Kidney (tissue), 13 donors: ENCODE measurements at regions not wholly inside any gene's neighbourhood (a gene's known extent, or its start where the extent isn't known, plus 50 kb on each side); places are given as distances from the start of the nearest gene placed in this dataset.

Source experiments
- DNase-seq, 5 donors: peaks; one replicate each; pipeline ENCODE4 v3.0.0-alpha.2; 2013 to 2020
- FAIRE-seq: peaks from 2 replicates; lab custom pipeline; 2012; peaks lifted over from hg19 to GRCh38; lab: Jason Lieb, UNC
- H3K27ac ChIP-seq, 2 donors: one replicate each; pipeline ENCODE4 v1.7.0; 2013; ENCODE audit warnings: low read depth in 2 of 2, low read length in 2 of 2, inconsistent platforms in 1 of 2
- H3K27me3 ChIP-seq: one replicate; pipeline ENCODE4 v1.7.1; 2013; ENCODE audit warnings: low read length, inconsistent platforms; ENCODE audit not compliant: control insufficient read depth, insufficient read depth
- H3K36me3 ChIP-seq, 3 donors: one replicate each; pipeline versions ENCODE4 v1.7.0 to v1.7.1; 2013; ENCODE audit warnings: low read length in 3 of 3, control low read depth in 1 of 3, inconsistent platforms in 1 of 3; ENCODE audit not compliant: insufficient read depth in 3 of 3, control insufficient read depth in 2 of 3
- H3K4me1 ChIP-seq, 3 donors: one replicate each; pipeline versions ENCODE4 v1.7.0 to v1.7.1; 2013; ENCODE audit warnings: low read length in 3 of 3, inconsistent platforms in 1 of 3, low read depth in 1 of 3; ENCODE audit not compliant: control insufficient read depth in 2 of 3, insufficient read depth in 2 of 3
- H3K4me3 ChIP-seq, 3 donors: one replicate each; pipeline versions ENCODE4 v1.7.0 to v1.8.1; 2013; ENCODE audit warnings: low read length in 3 of 3, control low read depth in 1 of 3, inconsistent platforms in 1 of 3
- H3K9ac ChIP-seq, 3 donors: one replicate each; pipeline versions ENCODE4 v1.7.0 to v1.7.1; 2013; ENCODE audit warnings: low read length in 3 of 3, control low read depth in 1 of 3, inconsistent platforms in 1 of 3
- H3K9me3 ChIP-seq, 3 donors: one replicate each; pipeline versions ENCODE4 v1.7.0 to v1.7.1; 2013; ENCODE audit warnings: low read length in 3 of 3, control low read depth in 1 of 3, inconsistent platforms in 1 of 3; ENCODE audit not compliant: control insufficient read depth in 2 of 3, insufficient read depth in 1 of 3
- CTCF ChIP-seq: IDR thresholded peaks from 3 replicates; pipeline ENCODE4 v1.5.1; 2012; ENCODE audit warnings: mild to moderate bottlenecking, moderate library complexity, borderline replicate concordance; ENCODE audit not compliant: insufficient read depth; ENCODE audit errors: extremely low read depth
- intact Hi-C: fragments of 100-400 bp; cut with DNase I; formaldehyde crosslinking; loops from one replicate; pipeline ENCODE4 v1.11.1; 2022
- donor health status: control.
- donor health status: control.
- donor health status: control.
- donor health status: control.
- donor health status: control.
- donor health status: DM: yes; HTN: yes; CAD: no.
- donor health status: Normal renal cell carcinoma (clear cell type).

GRCh38 chr16:66165879-66166278 is 200.6 kb upstream of the CDH5 start:
- no peaks in the 10 kb centered on the region for H3K9me3 ChIP-seq
- H3K27ac ChIP-seq: no peak overlapping the region
- intact Hi-C loops: no loop called here
- H3K4me1 ChIP-seq: no peaks in the 10 kb centered on the region
- no peaks in the 10 kb centered on the region for H3K36me3 ChIP-seq
- H3K27me3 ChIP-seq: no peaks in the 10 kb centered on the region
- no peak overlapping the region for H3K4me3 ChIP-seq
- DNase-seq (no peak), FAIRE-seq (no peak)
- no peak for TF ChIP-seq CTCF
- no peak overlapping the region for H3K9ac ChIP-seq

- Histone ChIP-seq H3K9ac (no peak overlapping the region), H3K9me3 (no peaks in the 10 kb centered on the region), H3K27ac (no peak overlapping the region), H3K36me3 (no peaks in the 10 kb centered on the region), H3K4me3 (no peak overlapping the region), H3K27me3 (no peaks in the 10 kb centered on the region), H3K4me1 (no peaks in the 10 kb centered on the region)
- intact Hi-C loops: no loop called here
- peak in 2 of 5 donors; percentile 5 to 36 for DNase-seq
- FAIRE-seq: no peak
- TF ChIP-seq CTCF: no peak
These were observed 201.8 kb upstream of the CDH5 start for GRCh38 chr16:66164581-66165247.

GRCh38 chr16:66162821-66163220 is 203.7 kb upstream of the CDH5 start:
- no peaks in the 10 kb centered on the region for H3K36me3 ChIP-seq
- H3K9me3 ChIP-seq: no peaks in the 10 kb centered on the region
- H3K27ac ChIP-seq: no peak overlapping the region
- intact Hi-C loops: no loop called here
- TF ChIP-seq CTCF: no peak
- no peak overlapping the region for H3K9ac ChIP-seq
- no peak for DNase-seq
- FAIRE-seq: no peak
- H3K4me1 ChIP-seq: no peaks in the 10 kb centered on the region
- no peak overlapping the region for H3K4me3 ChIP-seq
- H3K27me3 ChIP-seq: no peaks in the 10 kb centered on the region

- DNase-seq (peak in 1 of 5 donors; percentile 25), FAIRE-seq (no peak)
- H3K4me1 ChIP-seq: no peaks in the 10 kb centered on the region
- TF ChIP-seq CTCF: no peak
- no peak overlapping the region for H3K27ac ChIP-seq
- H3K27me3 ChIP-seq: no peaks in the 10 kb centered on the region
- H3K9ac ChIP-seq: no peak overlapping the region
- no peak overlapping the region for H3K4me3 ChIP-seq
- intact Hi-C loops: no loop called here
- H3K36me3 ChIP-seq: no peaks in the 10 kb centered on the region
- no peaks in the 10 kb centered on the region for H3K9me3 ChIP-seq
These were observed 204.5 kb upstream of the CDH5 start for GRCh38 chr16:66161942-66162341.
